ENCODE measurements at regions not wholly inside any gene's neighbourhood (a gene's known extent, or its start where the extent isn't known, plus 50 kb on each side); places are given as distances from the start of the nearest gene placed in this dataset.

DNA sequence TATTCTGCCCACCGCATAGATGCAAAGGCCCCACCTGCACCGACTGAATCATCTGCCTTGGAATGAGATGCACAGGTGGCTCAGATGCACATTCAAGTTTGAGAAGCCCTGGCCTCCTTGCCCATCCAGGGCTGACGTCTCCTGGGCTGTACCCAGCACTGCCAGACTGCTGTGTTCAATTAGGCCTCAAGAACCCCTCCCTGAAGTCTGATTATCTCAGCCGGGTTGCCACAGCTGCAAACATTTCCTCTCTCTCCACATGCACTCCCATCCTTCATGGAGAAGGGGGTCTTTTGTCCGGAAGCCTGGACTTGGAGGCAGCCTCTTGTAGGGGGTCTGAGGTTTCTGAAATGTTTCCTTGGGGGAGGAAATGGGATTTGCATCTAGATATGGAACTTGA is 459.4 kb upstream of the PROK2 start:
- FAIRE-seq: no peak
- ChIA-PET POLR2A (no interaction called here), CTCF (interaction anchor here (0.9 kb wide), 1 partner anchor 9 kb away, joined by 3 read pairs; no protein-coding TSS in a partner anchor)
- WGBS (ENCODE audit: missing lambda C conversion rate): 48% methylated on average over 4 of the region's 5 CpGs
- H3K27ac ChIP-seq: no peak overlapping the region
- H3K4me1 ChIP-seq: no peaks in the 10 kb centered on the region
- no peaks in the 10 kb centered on the region for H3K9me3 ChIP-seq
- DNase-seq (ENCODE audit: low read depth in 1 of 2, low spot score in 1 of 2): no peak
- ATAC-seq: no peak
- no peak overlapping the region for H3K4me3 ChIP-seq
- H3K4me2 ChIP-seq: no peak overlapping the region
- TF ChIP-seq BHLHE40 (IDR thresholded peaks at IDR 0.05; ENCODE audit: low read depth, low read length): no peak
- no peak for TF ChIP-seq CBX8 (IDR thresholded peaks at IDR 0.05)
- TF ChIP-seq POLR2AphosphoS2 (conservative IDR thresholded peaks at IDR 0.05; ENCODE audit: low read length): no peak
- no peak for TF ChIP-seq HEYL (CRISPR knock-in tag; IDR thresholded peaks at IDR 0.05)
- TF ChIP-seq CBX2 (IDR thresholded peaks at IDR 0.05; ENCODE audit: borderline replicate concordance, low read depth): no peak
- TF ChIP-seq, protein P1, sequence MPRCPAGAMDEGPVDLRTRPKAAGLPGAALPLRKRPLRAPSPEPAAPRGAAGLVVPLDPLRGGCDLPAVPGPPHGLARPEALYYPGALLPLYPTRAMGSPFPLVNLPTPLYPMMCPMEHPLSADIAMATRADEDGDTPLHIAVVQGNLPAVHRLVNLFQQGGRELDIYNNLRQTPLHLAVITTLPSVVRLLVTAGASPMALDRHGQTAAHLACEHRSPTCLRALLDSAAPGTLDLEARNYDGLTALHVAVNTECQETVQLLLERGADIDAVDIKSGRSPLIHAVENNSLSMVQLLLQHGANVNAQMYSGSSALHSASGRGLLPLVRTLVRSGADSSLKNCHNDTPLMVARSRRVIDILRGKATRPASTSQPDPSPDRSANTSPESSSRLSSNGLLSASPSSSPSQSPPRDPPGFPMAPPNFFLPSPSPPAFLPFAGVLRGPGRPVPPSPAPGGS (IDR thresholded peaks at IDR 0.05): no peak
- TF ChIP-seq TP53 (CRISPR knock-in tag; IDR thresholded peaks at IDR 0.05): no peak
- no peak for TF ChIP-seq SREBF2 (IDR thresholded peaks at IDR 0.05)
- no peak for TF ChIP-seq FOSL2 (IDR thresholded peaks at IDR 0.05)
- no peak for TF ChIP-seq FOSL2 (CRISPR knock-in tag; IDR thresholded peaks at IDR 0.05)
- TF ChIP-seq FOSB (CRISPR knock-in tag; IDR thresholded peaks at IDR 0.05): no peak
- TF ChIP-seq, protein P2, sequence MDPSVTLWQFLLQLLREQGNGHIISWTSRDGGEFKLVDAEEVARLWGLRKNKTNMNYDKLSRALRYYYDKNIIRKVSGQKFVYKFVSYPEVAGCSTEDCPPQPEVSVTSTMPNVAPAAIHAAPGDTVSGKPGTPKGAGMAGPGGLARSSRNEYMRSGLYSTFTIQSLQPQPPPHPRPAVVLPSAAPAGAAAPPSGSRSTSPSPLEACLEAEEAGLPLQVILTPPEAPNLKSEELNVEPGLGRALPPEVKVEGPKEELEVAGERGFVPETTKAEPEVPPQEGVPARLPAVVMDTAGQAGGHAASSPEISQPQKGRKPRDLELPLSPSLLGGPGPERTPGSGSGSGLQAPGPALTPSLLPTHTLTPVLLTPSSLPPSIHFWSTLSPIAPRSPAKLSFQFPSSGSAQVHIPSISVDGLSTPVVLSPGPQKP (IDR thresholded peaks at IDR 0.05; ENCODE audit: low read depth, low read length): no peak

DNA sequence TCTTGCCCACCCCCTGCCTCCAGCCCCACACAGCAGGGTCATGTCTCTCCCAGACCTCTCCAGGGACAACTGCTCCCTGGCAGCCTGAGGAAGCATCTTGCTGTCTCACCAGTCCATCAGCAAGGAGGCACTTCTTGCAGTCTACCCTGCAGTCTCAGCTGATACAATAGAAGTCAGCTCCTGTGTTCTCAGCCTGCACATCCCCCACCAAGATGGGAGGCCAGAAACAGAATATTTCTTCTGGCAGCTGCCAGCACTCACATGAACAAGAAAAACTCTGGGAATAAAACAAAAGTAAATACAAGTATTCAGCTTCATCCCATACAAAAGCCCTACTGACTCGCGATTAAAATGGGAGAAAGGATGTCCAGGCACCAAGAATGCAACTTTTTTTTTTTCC is 457.4 kb upstream of the PROK2 start:
- TF ChIP-seq ZFP36 (IDR thresholded peaks at IDR 0.05; ENCODE audit: borderline replicate concordance, partially characterized antibody): no peak
- no peak for TF ChIP-seq BHLHE40 (IDR thresholded peaks at IDR 0.05; ENCODE audit: low read depth, low read length)
- TF ChIP-seq CHD2 (IDR thresholded peaks at IDR 0.05; ENCODE audit: low read length, partially characterized antibody): no peak
- no peak for TF ChIP-seq ESRRA (IDR thresholded peaks at IDR 0.05; ENCODE audit: borderline replicate concordance, low read length)
- TF ChIP-seq, protein P3, sequence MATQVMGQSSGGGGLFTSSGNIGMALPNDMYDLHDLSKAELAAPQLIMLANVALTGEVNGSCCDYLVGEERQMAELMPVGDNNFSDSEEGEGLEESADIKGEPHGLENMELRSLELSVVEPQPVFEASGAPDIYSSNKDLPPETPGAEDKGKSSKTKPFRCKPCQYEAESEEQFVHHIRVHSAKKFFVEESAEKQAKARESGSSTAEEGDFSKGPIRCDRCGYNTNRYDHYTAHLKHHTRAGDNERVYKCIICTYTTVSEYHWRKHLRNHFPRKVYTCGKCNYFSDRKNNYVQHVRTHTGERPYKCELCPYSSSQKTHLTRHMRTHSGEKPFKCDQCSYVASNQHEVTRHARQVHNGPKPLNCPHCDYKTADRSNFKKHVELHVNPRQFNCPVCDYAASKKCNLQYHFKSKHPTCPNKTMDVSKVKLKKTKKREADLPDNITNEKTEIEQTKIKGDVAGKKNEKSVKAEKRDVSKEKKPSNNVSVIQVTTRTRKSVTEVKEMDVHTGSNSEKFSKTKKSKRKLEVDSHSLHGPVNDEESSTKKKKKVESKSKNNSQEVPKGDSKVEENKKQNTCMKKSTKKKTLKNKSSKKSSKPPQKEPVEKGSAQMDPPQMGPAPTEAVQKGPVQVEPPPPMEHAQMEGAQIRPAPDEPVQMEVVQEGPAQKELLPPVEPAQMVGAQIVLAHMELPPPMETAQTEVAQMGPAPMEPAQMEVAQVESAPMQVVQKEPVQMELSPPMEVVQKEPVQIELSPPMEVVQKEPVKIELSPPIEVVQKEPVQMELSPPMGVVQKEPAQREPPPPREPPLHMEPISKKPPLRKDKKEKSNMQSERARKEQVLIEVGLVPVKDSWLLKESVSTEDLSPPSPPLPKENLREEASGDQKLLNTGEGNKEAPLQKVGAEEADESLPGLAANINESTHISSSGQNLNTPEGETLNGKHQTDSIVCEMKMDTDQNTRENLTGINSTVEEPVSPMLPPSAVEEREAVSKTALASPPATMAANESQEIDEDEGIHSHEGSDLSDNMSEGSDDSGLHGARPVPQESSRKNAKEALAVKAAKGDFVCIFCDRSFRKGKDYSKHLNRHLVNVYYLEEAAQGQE (IDR thresholded peaks at IDR 0.05): no peak
- TF ChIP-seq FOSL2 (IDR thresholded peaks at IDR 0.05): no peak
- TF ChIP-seq FOSL2 (CRISPR knock-in tag; IDR thresholded peaks at IDR 0.05): no peak
- no peak for TF ChIP-seq ZNF302 (CRISPR knock-in tag; IDR thresholded peaks at IDR 0.05)
- TF ChIP-seq CBX2 (IDR thresholded peaks at IDR 0.05; ENCODE audit: borderline replicate concordance, low read depth): no peak
- TF ChIP-seq EHMT2 (IDR thresholded peaks at IDR 0.05; ENCODE audit: low read depth): no peak
- no peak for TF ChIP-seq RCOR1 (IDR thresholded peaks at IDR 0.05; ENCODE audit: low read depth, low read length)
- TF ChIP-seq, protein P4, sequence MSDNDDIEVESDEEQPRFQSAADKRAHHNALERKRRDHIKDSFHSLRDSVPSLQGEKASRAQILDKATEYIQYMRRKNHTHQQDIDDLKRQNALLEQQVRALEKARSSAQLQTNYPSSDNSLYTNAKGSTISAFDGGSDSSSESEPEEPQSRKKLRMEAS (IDR thresholded peaks at IDR 0.05): no peak
- TF ChIP-seq TFCP2L1 (CRISPR knock-in tag; IDR thresholded peaks at IDR 0.05): no peak
- TF ChIP-seq ZC3H11A (IDR thresholded peaks at IDR 0.05): no peak
- no peak for TF ChIP-seq HOXA7 (CRISPR knock-in tag; IDR thresholded peaks at IDR 0.05)
- no peak for TF ChIP-seq RARB (CRISPR knock-in tag; IDR thresholded peaks at IDR 0.05)
- TF ChIP-seq, protein P5, sequence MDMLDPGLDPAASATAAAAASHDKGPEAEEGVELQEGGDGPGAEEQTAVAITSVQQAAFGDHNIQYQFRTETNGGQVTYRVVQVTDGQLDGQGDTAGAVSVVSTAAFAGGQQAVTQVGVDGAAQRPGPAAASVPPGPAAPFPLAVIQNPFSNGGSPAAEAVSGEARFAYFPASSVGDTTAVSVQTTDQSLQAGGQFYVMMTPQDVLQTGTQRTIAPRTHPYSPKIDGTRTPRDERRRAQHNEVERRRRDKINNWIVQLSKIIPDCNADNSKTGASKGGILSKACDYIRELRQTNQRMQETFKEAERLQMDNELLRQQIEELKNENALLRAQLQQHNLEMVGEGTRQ (IDR thresholded peaks at IDR 0.05): no peak
- no peak overlapping the region for H3K4me2 ChIP-seq
- no peak for DNase-seq (ENCODE audit: low read depth in 1 of 2, low spot score in 1 of 2)
- ChIA-PET CTCF (no interaction called here), POLR2A (no interaction called here)
- H3K9me3 ChIP-seq: no peaks in the 10 kb centered on the region
- H3K4me1 ChIP-seq: no peaks in the 10 kb centered on the region
- FAIRE-seq: no peak
- no peak for ATAC-seq
- WGBS (ENCODE audit: missing lambda C conversion rate): 71% methylated on average over 2 of the region's 2 CpGs
- no peak overlapping the region for H3K4me3 ChIP-seq
- no peak overlapping the region for H3K27ac ChIP-seq
